ENCODE measurements at regions not wholly inside any gene's neighbourhood (a gene's known extent, or its start where the extent isn't known, plus 50 kb on each side); places are given as distances from the start of the nearest gene placed in this dataset.
A peak's percentile ranks its signal among the peaks of the same experiment; 100 is the strongest.
"Not testable (repeated sequence)": the region's sequence is repeated elsewhere in the genome, so short reads cannot be mapped to it uniquely, and the experiment has no call there.

DNA sequence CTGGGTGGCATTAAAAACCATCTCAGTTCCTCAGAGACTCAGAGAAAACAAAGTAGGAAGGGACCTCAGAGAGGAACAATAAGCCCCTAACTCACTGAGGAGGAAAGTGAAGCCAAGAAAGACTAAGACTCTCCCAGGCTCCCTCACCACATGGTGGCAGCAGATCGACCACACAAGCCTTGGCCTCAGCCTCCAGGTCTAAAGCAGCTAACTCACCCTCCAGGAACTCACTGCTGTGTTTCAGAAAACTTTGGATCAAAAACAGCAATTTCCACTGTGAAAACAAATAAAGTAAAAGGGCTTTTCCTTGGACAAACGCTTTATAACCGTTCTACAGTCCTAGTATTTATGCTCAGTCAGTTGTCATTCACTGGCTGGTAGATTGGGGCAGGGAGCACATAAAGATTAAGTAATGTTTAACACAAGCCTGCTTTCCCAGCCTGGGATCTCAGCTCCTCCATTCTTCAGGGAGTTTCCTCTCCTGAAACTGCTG is 137.4 kb downstream of the PPIAL4G start:
- TF ChIP-seq, protein P1, sequence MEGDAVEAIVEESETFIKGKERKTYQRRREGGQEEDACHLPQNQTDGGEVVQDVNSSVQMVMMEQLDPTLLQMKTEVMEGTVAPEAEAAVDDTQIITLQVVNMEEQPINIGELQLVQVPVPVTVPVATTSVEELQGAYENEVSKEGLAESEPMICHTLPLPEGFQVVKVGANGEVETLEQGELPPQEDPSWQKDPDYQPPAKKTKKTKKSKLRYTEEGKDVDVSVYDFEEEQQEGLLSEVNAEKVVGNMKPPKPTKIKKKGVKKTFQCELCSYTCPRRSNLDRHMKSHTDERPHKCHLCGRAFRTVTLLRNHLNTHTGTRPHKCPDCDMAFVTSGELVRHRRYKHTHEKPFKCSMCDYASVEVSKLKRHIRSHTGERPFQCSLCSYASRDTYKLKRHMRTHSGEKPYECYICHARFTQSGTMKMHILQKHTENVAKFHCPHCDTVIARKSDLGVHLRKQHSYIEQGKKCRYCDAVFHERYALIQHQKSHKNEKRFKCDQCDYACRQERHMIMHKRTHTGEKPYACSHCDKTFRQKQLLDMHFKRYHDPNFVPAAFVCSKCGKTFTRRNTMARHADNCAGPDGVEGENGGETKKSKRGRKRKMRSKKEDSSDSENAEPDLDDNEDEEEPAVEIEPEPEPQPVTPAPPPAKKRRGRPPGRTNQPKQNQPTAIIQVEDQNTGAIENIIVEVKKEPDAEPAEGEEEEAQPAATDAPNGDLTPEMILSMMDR (conservative IDR thresholded peaks at IDR 0.05 in 1 of 2, IDR thresholded peaks at IDR 0.05 in 1 of 2; ENCODE audit: low read depth in 1 of 2, low read length in 2 of 2): peak; percentile 52 to 65
- H3K9ac ChIP-seq (ENCODE audit: insufficient read depth, low read length); H3K4me1 ChIP-seq (ENCODE audit: control insufficient read depth, extremely low read depth, insufficient read depth, low read length); H3K4me2 ChIP-seq (ENCODE audit: extremely low read depth, insufficient read depth, low read length); H3K27ac ChIP-seq (ENCODE audit: insufficient read depth, low read length); H3K4me3 ChIP-seq (replicated peaks in 1 of 4; ENCODE audit: control extremely low read depth in 1 of 4, insufficient read depth in 1 of 4, low read depth in 3 of 4, low read length in 4 of 4); H3K36me3 ChIP-seq (ENCODE audit: control insufficient read depth, insufficient read depth, low read length); H3K79me2 ChIP-seq (ENCODE audit: control insufficient read depth, insufficient read depth, low read length); H4K20me1 ChIP-seq (ENCODE audit: control insufficient read depth, extremely low read depth, insufficient read depth, low read length); H2AFZ ChIP-seq (ENCODE audit: low read length); H3K9me3 ChIP-seq (ENCODE audit: control insufficient read depth, insufficient read depth, low read depth, low read length): not testable (repeated sequence)
- peaks cover 23% of the 10 kb centered on the region for H3K27me3 ChIP-seq (ENCODE audit: control insufficient read depth, insufficient read depth, low read length)
- DNase-seq (ENCODE audit: low read depth in 2 of 2): peak; percentile 57 to 58

DNA sequence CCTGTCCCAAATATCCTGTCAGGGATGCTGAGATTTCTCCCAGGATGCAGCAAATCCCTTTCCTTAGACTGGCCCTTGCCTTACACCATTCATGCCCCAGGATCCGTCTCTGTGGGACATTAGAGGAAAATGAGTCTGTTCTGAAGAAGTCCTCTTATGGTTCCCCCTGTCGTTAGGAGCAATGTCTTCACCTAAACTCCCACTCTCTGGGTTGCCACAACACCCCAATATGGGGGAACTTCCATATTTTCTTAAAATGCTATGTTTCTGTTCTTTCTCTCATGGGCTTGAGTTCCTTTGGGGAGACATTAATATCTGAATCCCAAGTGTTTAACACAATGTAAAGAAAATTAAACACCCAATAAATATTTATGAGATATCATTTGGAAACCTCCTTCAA is 138.5 kb downstream of the PPIAL4G start:
- H3K27me3 ChIP-seq (ENCODE audit: control insufficient read depth, insufficient read depth, low read length): peaks cover 15% of the 10 kb centered on the region
- H3K27ac ChIP-seq (ENCODE audit: insufficient read depth, low read length); H3K9me3 ChIP-seq (ENCODE audit: control insufficient read depth, insufficient read depth, low read depth, low read length); H3K9ac ChIP-seq (ENCODE audit: insufficient read depth, low read length); H3K79me2 ChIP-seq (ENCODE audit: control insufficient read depth, insufficient read depth, low read length); H3K36me3 ChIP-seq (ENCODE audit: control insufficient read depth, insufficient read depth, low read length); H3K4me1 ChIP-seq (ENCODE audit: control insufficient read depth, extremely low read depth, insufficient read depth, low read length); H3K4me2 ChIP-seq (ENCODE audit: extremely low read depth, insufficient read depth, low read length); H4K20me1 ChIP-seq (ENCODE audit: control insufficient read depth, extremely low read depth, insufficient read depth, low read length); H2AFZ ChIP-seq (ENCODE audit: low read length); DNase-seq (ENCODE audit: low read depth in 2 of 2); H3K4me3 ChIP-seq (replicated peaks in 1 of 4; ENCODE audit: control extremely low read depth in 1 of 4, insufficient read depth in 1 of 4, low read depth in 3 of 4, low read length in 4 of 4): not testable (repeated sequence)

DNA sequence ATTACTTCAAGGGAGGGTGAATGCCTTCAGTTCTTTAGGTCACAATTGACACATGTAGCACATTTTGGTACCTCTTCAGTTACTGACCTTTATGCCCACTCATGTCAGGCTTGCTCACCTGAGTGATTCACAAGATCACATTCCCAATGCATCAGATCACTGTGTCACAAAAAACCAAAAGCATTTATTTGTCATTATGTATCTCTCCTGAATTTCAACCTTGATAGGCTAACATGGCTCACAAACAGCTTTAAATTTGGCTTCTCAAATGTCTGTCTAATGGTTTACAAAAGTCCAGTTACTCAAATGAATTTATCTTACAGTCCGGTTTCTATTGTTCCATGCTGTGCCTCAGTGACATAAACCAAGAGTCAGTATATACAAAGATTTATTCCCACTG is 141.4 kb downstream of the PPIAL4G start:
- not testable (repeated sequence) for H3K4me3 ChIP-seq (replicated peaks in 1 of 4; ENCODE audit: control extremely low read depth in 1 of 4, insufficient read depth in 1 of 4, low read depth in 3 of 4, low read length in 4 of 4); H2AFZ ChIP-seq (ENCODE audit: low read length); H4K20me1 ChIP-seq (ENCODE audit: control insufficient read depth, extremely low read depth, insufficient read depth, low read length); H3K36me3 ChIP-seq (ENCODE audit: control insufficient read depth, insufficient read depth, low read length); H3K9ac ChIP-seq (ENCODE audit: insufficient read depth, low read length); DNase-seq (ENCODE audit: low read depth in 2 of 2); H3K27me3 ChIP-seq (ENCODE audit: control insufficient read depth, insufficient read depth, low read length); H3K79me2 ChIP-seq (ENCODE audit: control insufficient read depth, insufficient read depth, low read length); H3K9me3 ChIP-seq (ENCODE audit: control insufficient read depth, insufficient read depth, low read depth, low read length); H3K4me1 ChIP-seq (ENCODE audit: control insufficient read depth, extremely low read depth, insufficient read depth, low read length); H3K27ac ChIP-seq (ENCODE audit: insufficient read depth, low read length); H3K4me2 ChIP-seq (ENCODE audit: extremely low read depth, insufficient read depth, low read length)

DNA sequence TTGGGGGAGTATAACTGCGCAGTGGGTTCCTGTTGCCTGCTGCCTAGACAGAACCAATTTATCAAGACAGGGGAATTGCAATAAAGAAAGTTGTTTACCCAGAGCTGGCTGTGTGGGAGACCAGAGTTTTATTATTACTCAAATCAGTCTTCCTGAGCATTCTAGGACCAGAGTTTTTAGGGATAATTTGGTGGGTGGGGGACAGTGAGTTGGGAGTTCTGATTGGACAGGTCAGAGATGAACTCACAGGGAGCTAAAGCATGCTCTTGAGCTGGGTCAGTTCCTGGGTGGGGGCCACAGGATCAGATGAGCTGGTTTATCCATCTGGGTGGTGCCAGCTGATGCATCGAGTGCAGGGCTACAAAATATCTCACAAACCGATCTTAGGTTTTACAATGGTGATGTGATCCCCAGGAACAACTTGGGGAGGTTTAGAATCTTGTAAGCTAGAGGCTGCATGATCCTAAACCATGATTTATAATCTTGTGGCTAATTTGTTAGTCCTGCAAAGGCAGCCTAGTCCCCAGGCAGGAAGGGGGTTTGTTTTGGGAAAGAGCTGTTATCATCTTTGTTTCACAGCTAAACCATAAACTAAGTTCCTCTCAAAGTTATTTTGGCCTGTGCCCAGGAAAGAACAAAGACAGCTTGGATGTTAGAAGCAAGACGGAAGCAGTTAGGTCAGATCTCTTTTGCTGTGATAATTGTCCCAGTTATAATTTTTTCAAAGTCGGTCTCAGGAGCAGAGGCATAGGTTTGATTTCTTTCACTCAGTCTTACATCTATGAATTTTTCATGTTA is 146.8 kb downstream of the PPIAL4G start:
- H3K4me3 ChIP-seq (replicated peaks in 1 of 4; ENCODE audit: control extremely low read depth in 1 of 4, insufficient read depth in 1 of 4, low read depth in 3 of 4, low read length in 4 of 4); H3K79me2 ChIP-seq (ENCODE audit: control insufficient read depth, insufficient read depth, low read length); H3K27me3 ChIP-seq (ENCODE audit: control insufficient read depth, insufficient read depth, low read length); H2AFZ ChIP-seq (ENCODE audit: low read length); H3K27ac ChIP-seq (ENCODE audit: insufficient read depth, low read length); H3K4me1 ChIP-seq (ENCODE audit: control insufficient read depth, extremely low read depth, insufficient read depth, low read length); H3K4me2 ChIP-seq (ENCODE audit: extremely low read depth, insufficient read depth, low read length); H4K20me1 ChIP-seq (ENCODE audit: control insufficient read depth, extremely low read depth, insufficient read depth, low read length); H3K36me3 ChIP-seq (ENCODE audit: control insufficient read depth, insufficient read depth, low read length); H3K9ac ChIP-seq (ENCODE audit: insufficient read depth, low read length); H3K9me3 ChIP-seq (ENCODE audit: control insufficient read depth, insufficient read depth, low read depth, low read length): not testable (repeated sequence)
- DNase-seq (ENCODE audit: low read depth in 2 of 2): peak in 1 of 2 donors; percentile 17
